Smooth muscle cell (in vitro differentiated cells): ENCODE measurements at regions not wholly inside any gene's neighbourhood (a gene's known extent, or its start where the extent isn't known, plus 50 kb on each side); places are given as distances from the start of the nearest gene placed in this dataset.

Experiments
- DNase-seq: peaks from one replicate; lab custom pipeline; 2025; ENCODE audit not compliant: unreplicated experiment; lab: John Stamatoyannopoulos, UW
- H2AFZ ChIP-seq: fragments of 200-600 bp; sonication (generic); 2 replicates; pipeline ENCODE4 v1.6.0; 2016; ENCODE audit warnings: antibody characterized with exemption, low read depth, mild to moderate bottlenecking
- H3F3A ChIP-seq: fragments of 200-600 bp; sonication (generic); 2 replicates; pipeline ENCODE4 v1.6.0; 2017; ENCODE audit warnings: antibody characterized with exemption, low read depth
- H3K27ac ChIP-seq: fragments of 200-600 bp; sonication (generic); 2 replicates; pipeline ENCODE4 v1.5.1; 2016; ENCODE audit warnings: low read depth, mild to moderate bottlenecking
- H3K27me3 ChIP-seq: fragments of 200-600 bp; sonication (generic); 2 replicates; pipeline ENCODE4 v1.6.1; 2016; ENCODE audit warnings: low read depth, mild to moderate bottlenecking
- H3K36me3 ChIP-seq: fragments of 200-600 bp; sonication (generic); 2 replicates; pipeline ENCODE4 v1.5.1; 2016; ENCODE audit warnings: low read depth
- H3K4me1 ChIP-seq: fragments of 200-600 bp; sonication (generic); 2 replicates; pipeline ENCODE4 v1.5.1; 2016; ENCODE audit warnings: low read depth
- H3K4me2 ChIP-seq: fragments of 200-600 bp; sonication (generic); 2 replicates; pipeline ENCODE4 v1.6.0; 2016; ENCODE audit warnings: mild to moderate bottlenecking
- H3K4me3 ChIP-seq: fragments of 200-600 bp; sonication (generic); 2 replicates; pipeline ENCODE4 v1.5.1; 2016; ENCODE audit warnings: mild to moderate bottlenecking
- H3K79me2 ChIP-seq: fragments of 200-600 bp; sonication (generic); 2 replicates; pipeline ENCODE4 v1.6.0; 2016; ENCODE audit warnings: low read depth, mild to moderate bottlenecking
- H3K9ac ChIP-seq: fragments of 200-600 bp; sonication (generic); 2 replicates; pipeline ENCODE4 v1.6.0; 2016; ENCODE audit warnings: low read depth
- H3K9me3 ChIP-seq: fragments of 200-600 bp; sonication (generic); replicated peaks from 2 replicates; pipeline ENCODE4 v1.5.1; 2016; ENCODE audit warnings: low read depth
- H4K20me1 ChIP-seq: fragments of 200-600 bp; sonication (generic); 2 replicates; pipeline ENCODE4 v1.6.0; 2016; ENCODE audit warnings: low read depth
- whole genome bisulfite sequencing: methylation state at CpG from one replicate; pipeline ENCODE4 v1.1.7; 2016; ENCODE audit warnings: low lambda C conversion rate; 5-methylcytosine and 5-hydroxymethylcytosine counted together
- TF ChIP-seq, protein P1 (sequence below): fragments of 200-600 bp; sonication (generic); IDR thresholded peaks from 2 replicates; pipeline ENCODE4 v1.5.1; 2017; ENCODE audit warnings: borderline replicate concordance, mild to moderate bottlenecking, antibody characterized with exemption; ENCODE audit not compliant: insufficient read depth, poor library complexity, severe bottlenecking

GRCh38 chr2:16119741-16120140 lies 179.4 kb downstream of the MYCN start:
- Histone ChIP-seq H3K27me3 (no peaks in the 10 kb centered on the region), H3K9ac (no peak overlapping the region), H3K36me3 (no peaks in the 10 kb centered on the region), H4K20me1 (no peaks in the 10 kb centered on the region), H3K27ac (no peak overlapping the region), H3K9me3 (peaks cover 4% of the 10 kb centered on the region), H3F3A (peaks cover 5% of the 10 kb centered on the region), H3K4me2 (no peak overlapping the region), H3K79me2 (no peaks in the 10 kb centered on the region), H3K4me3 (no peak overlapping the region), H3K4me1 (no peaks in the 10 kb centered on the region), H2AFZ (no peak overlapping the region)
- no peak for DNase-seq
- WGBS = 91% methylated on average over 3 of the region's 3 CpGs
- TF ChIP-seq, protein P1, sequence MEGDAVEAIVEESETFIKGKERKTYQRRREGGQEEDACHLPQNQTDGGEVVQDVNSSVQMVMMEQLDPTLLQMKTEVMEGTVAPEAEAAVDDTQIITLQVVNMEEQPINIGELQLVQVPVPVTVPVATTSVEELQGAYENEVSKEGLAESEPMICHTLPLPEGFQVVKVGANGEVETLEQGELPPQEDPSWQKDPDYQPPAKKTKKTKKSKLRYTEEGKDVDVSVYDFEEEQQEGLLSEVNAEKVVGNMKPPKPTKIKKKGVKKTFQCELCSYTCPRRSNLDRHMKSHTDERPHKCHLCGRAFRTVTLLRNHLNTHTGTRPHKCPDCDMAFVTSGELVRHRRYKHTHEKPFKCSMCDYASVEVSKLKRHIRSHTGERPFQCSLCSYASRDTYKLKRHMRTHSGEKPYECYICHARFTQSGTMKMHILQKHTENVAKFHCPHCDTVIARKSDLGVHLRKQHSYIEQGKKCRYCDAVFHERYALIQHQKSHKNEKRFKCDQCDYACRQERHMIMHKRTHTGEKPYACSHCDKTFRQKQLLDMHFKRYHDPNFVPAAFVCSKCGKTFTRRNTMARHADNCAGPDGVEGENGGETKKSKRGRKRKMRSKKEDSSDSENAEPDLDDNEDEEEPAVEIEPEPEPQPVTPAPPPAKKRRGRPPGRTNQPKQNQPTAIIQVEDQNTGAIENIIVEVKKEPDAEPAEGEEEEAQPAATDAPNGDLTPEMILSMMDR = no peak

GRCh38 chr2:16118611-16119590 lies 178.6 kb downstream of the MYCN start:
- Histone ChIP-seq H3K9ac (no peak overlapping the region), H3K9me3 (peaks cover 4% of the 10 kb centered on the region), H3F3A (no peaks in the 10 kb centered on the region), H3K4me1 (no peaks in the 10 kb centered on the region), H3K27ac (no peak overlapping the region), H4K20me1 (no peaks in the 10 kb centered on the region), H3K36me3 (no peaks in the 10 kb centered on the region), H2AFZ (no peak overlapping the region), H3K4me3 (no peak overlapping the region), H3K79me2 (no peaks in the 10 kb centered on the region), H3K4me2 (no peak overlapping the region), H3K27me3 (no peaks in the 10 kb centered on the region)
- DNase-seq = no peak
- 98% methylated on average over 5 of the region's 5 CpGs for WGBS
- TF ChIP-seq, protein P1 = no peak

GRCh38 chr2:16117791-16118610 lies 177.7 kb downstream of the MYCN start:
- no peaks in the 10 kb centered on the region for H4K20me1 ChIP-seq
- H3K4me1 ChIP-seq = no peaks in the 10 kb centered on the region
- H2AFZ ChIP-seq = no peak overlapping the region
- no peak overlapping the region for H3K4me2 ChIP-seq
- peaks cover 4% of the 10 kb centered on the region for H3K9me3 ChIP-seq
- H3K27ac ChIP-seq = no peak overlapping the region
- no peak overlapping the region for H3K9ac ChIP-seq
- H3K79me2 ChIP-seq = no peaks in the 10 kb centered on the region
- no peaks in the 10 kb centered on the region for H3K36me3 ChIP-seq
- no peaks in the 10 kb centered on the region for H3K27me3 ChIP-seq
- DNase-seq = no peak
- no peak overlapping the region for H3K4me3 ChIP-seq
- TF ChIP-seq, protein P1 = no peak
- WGBS = 92% methylated on average over 9 of the region's 9 CpGs
- H3F3A ChIP-seq = no peaks in the 10 kb centered on the region
